GM12873 (cell line): ENCODE measurements at regions not wholly inside any gene's neighbourhood (a gene's known extent, or its start where the extent isn't known, plus 50 kb on each side); places are given as distances from the start of the nearest gene placed in this dataset.

Source experiments
- CTCF ChIP-seq: IDR thresholded peaks from 2 replicates; pipeline ENCODE4 v1.5.1; 2012; ENCODE audit warnings: low read depth, mild to moderate bottlenecking, moderate library complexity, low read length, control low read depth; ENCODE audit not compliant: insufficient read depth; ENCODE audit errors: missing control alignments

- no peak for TF ChIP-seq CTCF
Measured at GRCh38 chr4:4763822-4764557, 95.5 kb upstream of the MSX1 start.

- TF ChIP-seq CTCF: no peak
Measured at GRCh38 chr4:4762909-4763821, 96.3 kb upstream of the MSX1 start.

- no peak for TF ChIP-seq CTCF
Measured at GRCh38 chr4:4762300-4762699, 97.2 kb upstream of the MSX1 start.

GRCh38 chr4:4761128-4761982 is 98.1 kb upstream of the MSX1 start:
- no peak for TF ChIP-seq CTCF

GRCh38 chr4:4759883-4760282 is 99.6 kb upstream of the MSX1 start:
- TF ChIP-seq CTCF: no peak

- no peak for TF ChIP-seq CTCF
Measured at GRCh38 chr4:4759232-4759631, 100.2 kb upstream of the MSX1 start.
